ENCODE measurements at regions not wholly inside any gene's neighbourhood (a gene's known extent, or its start where the extent isn't known, plus 50 kb on each side); places are given as distances from the start of the nearest gene placed in this dataset.

- Histone ChIP-seq H3K27ac (no peak overlapping the region), H3K4me3 (no peak overlapping the region), H3K36me3 (no peaks in the 10 kb centered on the region), H3K4me1 (no peaks in the 10 kb centered on the region), H3K9me3 (no peaks in the 10 kb centered on the region), H3K27me3 (no peaks in the 10 kb centered on the region)
- TF ChIP-seq POLR2A (IDR thresholded peaks at IDR 0.05) = no peak
- no peak for TF ChIP-seq CTCF (IDR thresholded peaks at IDR 0.05)
- DNase-seq = no peak
These were observed 71.6 kb upstream of the SMYD2 start for GRCh38 chr1:214209260-214209808.

GRCh38 chr1:214213136-214213535 is 67.8 kb upstream of the SMYD2 start:
- H3K27ac ChIP-seq = no peak overlapping the region
- H3K9me3 ChIP-seq = no peaks in the 10 kb centered on the region
- no peaks in the 10 kb centered on the region for H3K36me3 ChIP-seq
- H3K27me3 ChIP-seq = no peaks in the 10 kb centered on the region
- no peaks in the 10 kb centered on the region for H3K4me1 ChIP-seq
- no peak overlapping the region for H3K4me3 ChIP-seq
- TF ChIP-seq POLR2A (IDR thresholded peaks at IDR 0.05) = no peak
- no peak for TF ChIP-seq CTCF (IDR thresholded peaks at IDR 0.05)
- no peak for DNase-seq

- TF ChIP-seq POLR2A (IDR thresholded peaks at IDR 0.05) = no peak
- TF ChIP-seq CTCF (IDR thresholded peaks at IDR 0.05) = no peak
- H3K27me3 ChIP-seq = no peaks in the 10 kb centered on the region
- no peaks in the 10 kb centered on the region for H3K36me3 ChIP-seq
- no peaks in the 10 kb centered on the region for H3K4me1 ChIP-seq
- H3K4me3 ChIP-seq = no peak overlapping the region
- H3K9me3 ChIP-seq = no peaks in the 10 kb centered on the region
- no peak for DNase-seq
- no peak overlapping the region for H3K27ac ChIP-seq
These were observed 66.1 kb upstream of the SMYD2 start for GRCh38 chr1:214214851-214215250.

GRCh38 chr1:214215583-214215982 is 65.4 kb upstream of the SMYD2 start:
- no peaks in the 10 kb centered on the region for H3K4me1 ChIP-seq
- no peaks in the 10 kb centered on the region for H3K27me3 ChIP-seq
- H3K27ac ChIP-seq = no peak overlapping the region
- no peaks in the 10 kb centered on the region for H3K36me3 ChIP-seq
- no peak for DNase-seq
- no peak for TF ChIP-seq POLR2A (IDR thresholded peaks at IDR 0.05)
- no peak for TF ChIP-seq CTCF (IDR thresholded peaks at IDR 0.05)
- no peaks in the 10 kb centered on the region for H3K9me3 ChIP-seq
- no peak overlapping the region for H3K4me3 ChIP-seq

- no peak overlapping the region for H3K27ac ChIP-seq
- H3K4me1 ChIP-seq = no peaks in the 10 kb centered on the region
- H3K9me3 ChIP-seq = no peaks in the 10 kb centered on the region
- DNase-seq = no peak
- no peak overlapping the region for H3K4me3 ChIP-seq
- H3K36me3 ChIP-seq = no peaks in the 10 kb centered on the region
- TF ChIP-seq CTCF (IDR thresholded peaks at IDR 0.05) (no peak), POLR2A (IDR thresholded peaks at IDR 0.05) (no peak)
- no peaks in the 10 kb centered on the region for H3K27me3 ChIP-seq
These were observed 64.9 kb upstream of the SMYD2 start for GRCh38 chr1:214216021-214216420.

GRCh38 chr1:214216779-214217178 is 64.2 kb upstream of the SMYD2 start:
- H3K27me3 ChIP-seq = no peaks in the 10 kb centered on the region
- H3K9me3 ChIP-seq = no peaks in the 10 kb centered on the region
- TF ChIP-seq CTCF (IDR thresholded peaks at IDR 0.05) (no peak), POLR2A (IDR thresholded peaks at IDR 0.05) (no peak)
- H3K4me3 ChIP-seq = no peak overlapping the region
- no peak for DNase-seq
- H3K36me3 ChIP-seq = no peaks in the 10 kb centered on the region
- H3K4me1 ChIP-seq = no peaks in the 10 kb centered on the region
- H3K27ac ChIP-seq = no peak overlapping the region

Data from Peyer's patch (tissue), 4 donors.